Esophagus squamous epithelium (tissue), 4 donors: ENCODE measurements at regions not wholly inside any gene's neighbourhood (a gene's known extent, or its start where the extent isn't known, plus 50 kb on each side); places are given as distances from the start of the nearest gene placed in this dataset.

ENCODE experiments used
- CTCF ChIP-seq, 6 experiments: fragments of 450-650 bp in 4 of 6; fragments of 200-600 bp in 2 of 6; sonication (generic) in 2 of 6; IDR thresholded peaks; one replicate each; pipeline ENCODE4 v1.5.1; 2016 to 2019; ENCODE audit warnings: antibody characterized with exemption in 6 of 6, mild to moderate bottlenecking in 4 of 6, moderate library complexity in 4 of 6
- POLR2A ChIP-seq, 4 donors: fragments of 450-650 bp; IDR thresholded peaks; one replicate each; pipeline ENCODE4 v1.6.1; 2017; ENCODE audit warnings: antibody characterized with exemption in 4 of 4, mild to moderate bottlenecking in 4 of 4, moderate library complexity in 3 of 4

- TF ChIP-seq CTCF (IDR thresholded peaks at IDR 0.05) (no peak), POLR2A (IDR thresholded peaks at IDR 0.05) (no peak)
Observed at GRCh38 chr3:69511361-69511760, 125.5 kb upstream of the FRMD4B start.
